Thoracic aorta (tissue), 2 donors: ENCODE measurements at regions not wholly inside any gene's neighbourhood (a gene's known extent, or its start where the extent isn't known, plus 50 kb on each side); places are given as distances from the start of the nearest gene placed in this dataset.

ENCODE experiments used
- ATAC-seq: fragments of 150-250 bp; one replicate; pipeline ENCODE4 v1.8.0; 2017; ENCODE audit warnings: low read depth; ENCODE audit not compliant: insufficient number of reproducible peaks, low FRiP score
- DNase-seq: peaks from one replicate; pipeline ENCODE4 v3.0.0-alpha.2; 2020; ENCODE audit warnings: low spot score
- H3K27ac ChIP-seq, 2 donors: fragments of 200-600 bp; sonication (generic); 1 replicate in 1 of 2; 2 replicates in 1 of 2; pipeline ENCODE4 v1.5.1; 2016; ENCODE audit warnings: mild to moderate bottlenecking in 2 of 2, moderate library complexity in 2 of 2
- H3K27me3 ChIP-seq: fragments of 200-600 bp; sonication (generic); replicated peaks from 2 replicates; pipeline ENCODE4 v1.6.0; 2016; ENCODE audit warnings: mild to moderate bottlenecking; ENCODE audit not compliant: insufficient read depth
- H3K36me3 ChIP-seq: fragments of 200-600 bp; sonication (generic); one replicate; pipeline ENCODE4 v1.5.1; 2016
- H3K4me1 ChIP-seq, 2 donors: fragments of 200-600 bp; sonication (generic); 1 replicate in 1 of 2; 2 replicates in 1 of 2; pipeline versions ENCODE4 v1.5.1 to v1.6.0; 2016; ENCODE audit warnings: low read depth in 2 of 2, mild to moderate bottlenecking in 1 of 2; ENCODE audit not compliant: control insufficient read depth in 1 of 2
- H3K4me3 ChIP-seq: fragments of 200-600 bp; sonication (generic); 2 replicates; pipeline ENCODE4 v1.5.1; 2016; ENCODE audit warnings: mild to moderate bottlenecking
- H3K9me3 ChIP-seq: fragments of 200-600 bp; sonication (generic); 2 replicates; pipeline ENCODE4 v1.5.1; 2016
- TF ChIP-seq, protein P1 (sequence below): fragments of 200-600 bp; sonication (generic); IDR thresholded peaks from one replicate; pipeline ENCODE4 v1.5.1; 2019; ENCODE audit warnings: antibody characterized with exemption

DNA sequence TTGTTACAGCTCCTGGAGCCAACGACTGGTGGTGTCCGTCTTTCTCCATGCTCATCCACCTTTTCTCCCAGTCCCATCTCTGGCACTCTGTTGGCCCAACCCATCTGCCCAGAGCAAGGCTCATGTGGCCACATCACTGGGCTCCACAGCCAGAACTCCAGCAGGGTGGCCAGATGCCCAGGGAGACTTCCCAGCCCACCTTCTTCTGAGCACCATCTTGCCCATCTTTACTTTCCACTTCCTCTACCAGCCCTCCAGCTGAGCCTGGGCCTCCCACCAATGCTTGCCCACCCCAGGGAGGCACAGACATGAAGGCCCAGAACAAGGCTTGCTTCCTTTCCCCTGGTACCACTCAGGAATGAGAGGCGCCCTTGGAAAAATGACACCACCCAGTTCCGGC is 116.8 kb downstream of the BUD13 start:
- H3K27me3 ChIP-seq: no peaks in the 10 kb centered on the region
- H3K9me3 ChIP-seq: no peaks in the 10 kb centered on the region
- H3K27ac ChIP-seq: no peak overlapping the region
- H3K36me3 ChIP-seq: no peaks in the 10 kb centered on the region
- H3K4me3 ChIP-seq: no peak overlapping the region
- ATAC-seq: no peak
- TF ChIP-seq, protein P1, sequence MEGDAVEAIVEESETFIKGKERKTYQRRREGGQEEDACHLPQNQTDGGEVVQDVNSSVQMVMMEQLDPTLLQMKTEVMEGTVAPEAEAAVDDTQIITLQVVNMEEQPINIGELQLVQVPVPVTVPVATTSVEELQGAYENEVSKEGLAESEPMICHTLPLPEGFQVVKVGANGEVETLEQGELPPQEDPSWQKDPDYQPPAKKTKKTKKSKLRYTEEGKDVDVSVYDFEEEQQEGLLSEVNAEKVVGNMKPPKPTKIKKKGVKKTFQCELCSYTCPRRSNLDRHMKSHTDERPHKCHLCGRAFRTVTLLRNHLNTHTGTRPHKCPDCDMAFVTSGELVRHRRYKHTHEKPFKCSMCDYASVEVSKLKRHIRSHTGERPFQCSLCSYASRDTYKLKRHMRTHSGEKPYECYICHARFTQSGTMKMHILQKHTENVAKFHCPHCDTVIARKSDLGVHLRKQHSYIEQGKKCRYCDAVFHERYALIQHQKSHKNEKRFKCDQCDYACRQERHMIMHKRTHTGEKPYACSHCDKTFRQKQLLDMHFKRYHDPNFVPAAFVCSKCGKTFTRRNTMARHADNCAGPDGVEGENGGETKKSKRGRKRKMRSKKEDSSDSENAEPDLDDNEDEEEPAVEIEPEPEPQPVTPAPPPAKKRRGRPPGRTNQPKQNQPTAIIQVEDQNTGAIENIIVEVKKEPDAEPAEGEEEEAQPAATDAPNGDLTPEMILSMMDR: no peak
- no peak for DNase-seq
- no peaks in the 10 kb centered on the region for H3K4me1 ChIP-seq

- ATAC-seq (no peak), DNase-seq (no peak)
- no peaks in the 10 kb centered on the region for H3K36me3 ChIP-seq
- no peak overlapping the region for H3K27ac ChIP-seq
- no peaks in the 10 kb centered on the region for H3K4me1 ChIP-seq
- H3K4me3 ChIP-seq: no peak overlapping the region
- no peaks in the 10 kb centered on the region for H3K9me3 ChIP-seq
- no peaks in the 10 kb centered on the region for H3K27me3 ChIP-seq
- TF ChIP-seq, protein P1: no peak
Measured at GRCh38 chr11:116654526-116654925, 118.3 kb downstream of the BUD13 start.

- Histone ChIP-seq H3K4me3 (no peak overlapping the region), H3K27ac (no peak overlapping the region), H3K36me3 (no peaks in the 10 kb centered on the region), H3K27me3 (no peaks in the 10 kb centered on the region), H3K4me1 (no peaks in the 10 kb centered on the region), H3K9me3 (no peaks in the 10 kb centered on the region)
- ATAC-seq: no peak
- TF ChIP-seq, protein P1: no peak
- no peak for DNase-seq
Measured at GRCh38 chr11:116653206-116653605, 119.6 kb downstream of the BUD13 start.

DNA sequence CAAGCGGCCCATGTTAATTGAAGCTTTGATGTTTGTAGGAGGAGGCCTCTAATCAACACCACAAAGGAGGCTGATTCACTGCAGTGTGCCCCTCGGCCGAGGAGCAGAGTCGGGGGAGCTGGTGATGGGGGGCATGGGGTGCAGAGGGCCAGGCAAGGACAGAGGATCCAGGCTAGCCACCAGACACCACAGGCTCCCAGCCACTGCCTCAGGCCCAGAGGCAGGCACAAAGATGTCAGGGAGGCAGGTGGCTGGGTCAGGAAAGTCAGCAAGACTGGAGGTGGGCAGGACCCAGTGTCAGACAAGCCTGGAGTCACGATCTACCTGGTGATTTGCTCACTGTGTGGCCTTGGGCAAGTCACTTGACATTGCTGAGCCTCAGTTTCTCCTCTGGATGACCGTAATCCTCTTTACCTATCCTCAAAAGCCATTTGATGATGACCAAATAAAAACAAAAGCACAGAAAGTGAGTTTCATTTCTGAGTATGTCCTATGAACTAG is 121.0 kb downstream of the BUD13 start:
- TF ChIP-seq, protein P1: no peak
- Histone ChIP-seq H3K4me3 (no peak overlapping the region), H3K27ac (no peak overlapping the region), H3K27me3 (no peaks in the 10 kb centered on the region), H3K36me3 (no peaks in the 10 kb centered on the region), H3K9me3 (no peaks in the 10 kb centered on the region), H3K4me1 (no peaks in the 10 kb centered on the region)
- no peak for ATAC-seq
- DNase-seq: no peak

GRCh38 chr11:116651098-116651736 is 121.6 kb downstream of the BUD13 start:
- H3K36me3 ChIP-seq: no peaks in the 10 kb centered on the region
- H3K9me3 ChIP-seq: no peaks in the 10 kb centered on the region
- H3K4me1 ChIP-seq: no peaks in the 10 kb centered on the region
- no peaks in the 10 kb centered on the region for H3K27me3 ChIP-seq
- no peak overlapping the region for H3K4me3 ChIP-seq
- ATAC-seq (no peak), DNase-seq (no peak)
- no peak overlapping the region for H3K27ac ChIP-seq
- TF ChIP-seq, protein P1: no peak
